SKM-1 (cell line): ENCODE measurements at regions not wholly inside any gene's neighbourhood (a gene's known extent, or its start where the extent isn't known, plus 50 kb on each side); places are given as distances from the start of the nearest gene placed in this dataset.

Source experiments
- DNase-seq: peaks from one replicate; lab custom pipeline; 2025; ENCODE audit not compliant: unreplicated experiment; lab: John Stamatoyannopoulos, UW

DNA sequence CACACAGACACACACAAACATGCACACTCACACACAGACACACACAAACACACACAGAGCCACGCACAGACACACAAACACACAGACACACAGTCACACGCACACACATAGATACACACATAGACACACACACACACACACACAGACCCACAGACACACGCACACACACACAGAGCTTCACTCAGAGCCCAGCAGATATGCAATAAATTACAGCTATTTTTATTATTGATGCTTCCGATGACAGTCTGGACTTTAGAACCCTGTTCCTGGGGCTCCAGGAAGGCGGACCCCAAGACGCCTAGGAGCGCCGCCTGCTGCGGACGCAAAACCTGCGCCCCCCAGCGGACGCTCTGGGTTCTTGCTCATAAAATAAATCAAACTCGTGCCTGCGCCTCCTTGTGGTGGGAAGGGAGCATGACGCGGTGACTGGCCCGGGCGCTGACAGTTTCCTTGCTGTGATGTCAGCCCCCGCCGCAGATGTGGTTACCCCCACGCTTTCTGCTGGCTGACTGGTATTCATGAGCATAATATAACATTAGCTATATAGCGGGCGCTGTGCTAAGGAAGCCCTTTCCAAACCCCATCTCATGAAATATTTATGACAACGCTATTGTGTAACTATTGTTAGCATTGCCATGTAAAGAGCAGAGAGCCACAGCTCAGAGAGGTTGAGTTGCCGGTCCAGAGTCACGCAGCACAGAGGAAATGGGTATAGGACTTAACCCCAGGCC lies 64.4 kb upstream of the TM9SF2 start:
- DNase-seq: peak; percentile 67

DNA sequence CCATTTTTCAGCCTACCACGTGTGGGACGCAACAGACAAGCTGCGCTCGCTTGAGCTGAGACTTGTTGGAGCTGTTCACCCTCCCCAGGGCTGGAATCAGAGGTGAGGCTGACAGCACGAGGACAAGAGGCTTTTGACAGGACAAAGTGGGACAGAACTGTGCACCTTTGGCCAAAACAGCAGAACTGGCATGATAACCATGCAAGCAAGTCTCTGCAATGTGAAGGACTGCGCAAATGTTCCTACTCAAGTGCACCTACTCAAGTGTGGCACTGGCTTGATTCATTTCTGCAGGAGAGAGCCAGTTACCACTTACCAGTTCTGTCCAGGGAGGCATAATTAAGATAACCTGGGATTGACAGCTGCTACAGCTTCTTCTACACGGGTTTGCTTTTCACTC lies 62.2 kb upstream of the TM9SF2 start:
- no peak for DNase-seq

DNA sequence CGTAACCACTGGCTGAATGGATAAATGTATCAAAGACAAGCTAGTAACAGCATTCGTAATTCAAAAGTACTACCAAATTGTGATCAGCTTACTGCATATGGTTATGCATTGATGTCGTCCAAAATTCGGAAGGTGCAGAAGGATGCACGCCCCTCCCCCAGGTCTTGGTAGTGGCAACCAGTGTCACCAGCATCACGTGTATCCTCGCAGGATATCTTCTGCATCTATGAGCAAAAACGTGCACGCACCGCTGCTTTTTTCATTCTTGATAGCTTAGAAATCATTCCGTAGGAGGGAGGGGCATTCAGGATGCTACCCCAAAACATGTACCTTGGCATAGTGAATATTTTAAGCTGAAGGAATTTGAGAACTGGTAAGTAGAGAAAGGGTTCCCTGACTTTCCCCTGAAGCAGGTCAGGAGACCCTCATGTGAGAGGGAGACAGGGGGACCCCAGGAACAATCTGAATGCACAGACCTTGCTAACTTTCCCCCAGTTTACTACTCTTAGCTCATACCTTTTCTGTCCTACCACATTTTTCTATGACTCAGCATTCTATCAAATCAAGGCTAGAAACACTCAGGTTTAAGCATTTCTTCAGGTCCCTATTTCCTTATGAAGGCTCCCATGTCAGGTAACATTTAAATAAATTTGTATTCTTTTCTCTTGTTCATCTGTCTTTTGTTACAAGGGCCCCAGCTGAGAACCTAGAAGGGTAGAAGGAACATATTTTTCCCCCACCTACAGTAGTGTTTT lies 61.2 kb upstream of the TM9SF2 start:
- DNase-seq: no peak

DNA sequence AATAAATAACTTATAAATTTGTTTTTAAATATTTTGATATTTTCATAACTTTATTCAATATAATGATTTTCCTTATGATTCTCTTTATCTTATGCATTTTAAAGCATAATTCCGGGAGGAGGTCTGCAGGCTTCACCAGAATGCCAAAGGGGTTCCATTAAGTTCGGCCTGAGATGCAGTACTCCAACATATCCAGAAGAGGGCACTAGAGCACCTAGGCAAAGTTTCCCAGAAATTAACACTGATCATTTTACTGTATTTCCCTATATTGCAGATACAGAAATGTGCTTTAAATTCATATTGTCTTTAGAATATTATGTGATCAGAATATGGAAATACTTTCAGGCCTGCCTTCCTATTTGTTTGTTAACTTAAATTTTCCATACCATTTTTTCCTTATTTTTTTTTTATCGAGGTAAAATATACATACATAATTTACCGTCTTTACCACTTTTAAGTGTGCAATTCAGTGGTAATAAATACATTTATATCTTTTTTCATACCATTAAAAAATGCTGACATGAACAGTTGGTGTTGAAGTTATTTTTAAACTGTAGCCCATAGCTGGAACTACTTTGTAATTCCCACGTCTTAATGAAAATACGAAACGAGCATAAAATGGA lies 58.9 kb upstream of the TM9SF2 start:
- peak; percentile 53 for DNase-seq

DNA sequence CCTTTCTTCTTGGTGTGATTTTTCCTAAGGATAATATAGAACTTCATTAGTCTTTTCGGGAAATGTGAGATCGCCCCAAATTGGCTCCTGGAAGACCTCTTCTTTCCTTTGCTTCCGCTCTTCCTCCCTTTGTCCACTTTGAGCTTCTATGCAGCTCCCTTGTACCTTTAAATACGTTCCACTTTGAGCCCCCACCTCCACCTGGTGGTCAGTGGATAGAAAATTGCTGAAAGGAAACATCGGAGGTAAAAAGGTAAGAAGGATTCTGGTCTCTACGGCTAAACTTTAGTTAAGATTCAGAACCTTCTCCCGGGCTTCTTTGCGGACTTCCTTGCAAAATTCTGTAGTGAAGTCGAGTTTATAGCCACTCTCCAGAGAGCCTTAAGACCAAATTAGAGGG lies 55.0 kb upstream of the TM9SF2 start:
- DNase-seq: no peak

DNA sequence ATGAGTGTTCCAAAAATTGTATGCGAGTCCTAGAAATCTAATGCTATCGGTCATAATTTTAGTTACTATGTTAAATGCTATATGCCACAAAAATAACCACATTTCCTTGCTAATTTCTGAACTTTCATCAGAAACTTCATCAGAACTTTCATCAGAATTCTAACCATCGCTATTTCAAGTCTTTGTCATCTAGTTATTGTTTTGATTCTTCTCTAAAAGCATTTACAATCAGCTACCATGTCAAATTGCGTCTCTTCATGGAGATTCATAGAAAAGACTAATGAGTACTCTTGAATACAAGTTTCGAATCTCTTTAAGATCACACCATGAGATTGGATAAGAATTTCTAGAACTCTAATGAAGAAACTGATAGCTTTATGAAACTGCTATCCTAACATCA lies 52.7 kb upstream of the TM9SF2 start:
- no peak for DNase-seq

DNA sequence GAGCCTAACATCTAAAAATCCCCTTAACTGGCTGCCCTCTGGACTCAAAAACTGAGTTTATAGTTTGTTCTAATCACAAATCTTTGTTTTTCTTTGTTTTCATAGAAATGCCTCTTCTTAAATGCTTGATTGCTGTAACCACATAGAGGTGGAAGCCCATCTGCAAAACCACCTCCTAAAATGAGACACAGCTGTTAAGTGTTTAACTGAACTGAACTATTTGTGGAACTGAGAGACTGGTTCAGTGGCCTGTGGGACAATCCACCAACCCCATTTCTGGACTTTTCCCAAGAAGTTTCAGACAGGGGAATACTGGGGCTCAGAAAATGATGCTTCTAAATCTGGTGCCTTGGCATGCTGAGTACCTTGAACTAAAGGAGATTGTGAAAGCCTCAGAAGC lies 50.9 kb upstream of the TM9SF2 start:
- DNase-seq: no peak
